Panc1 (cell line): ENCODE measurements at regions not wholly inside any gene's neighbourhood (a gene's known extent, or its start where the extent isn't known, plus 50 kb on each side); places are given as distances from the start of the nearest gene placed in this dataset.
"Not testable (repeated sequence)": the region's sequence is repeated elsewhere in the genome, so short reads cannot be mapped to it uniquely, and the experiment has no call there.

Experiments used
- POLR2AphosphoS5 ChIP-seq: IDR thresholded peaks from 2 replicates; pipeline ENCODE4 v1.6.1; 2012; ENCODE audit warnings: mild to moderate bottlenecking, low read depth, low read length, moderate library complexity
- TF ChIP-seq, protein P1 (sequence below): fragments of 450-650 bp; IDR thresholded peaks from 2 replicates; pipeline ENCODE4 v1.5.1; 2017; ENCODE audit warnings: mild to moderate bottlenecking

DNA sequence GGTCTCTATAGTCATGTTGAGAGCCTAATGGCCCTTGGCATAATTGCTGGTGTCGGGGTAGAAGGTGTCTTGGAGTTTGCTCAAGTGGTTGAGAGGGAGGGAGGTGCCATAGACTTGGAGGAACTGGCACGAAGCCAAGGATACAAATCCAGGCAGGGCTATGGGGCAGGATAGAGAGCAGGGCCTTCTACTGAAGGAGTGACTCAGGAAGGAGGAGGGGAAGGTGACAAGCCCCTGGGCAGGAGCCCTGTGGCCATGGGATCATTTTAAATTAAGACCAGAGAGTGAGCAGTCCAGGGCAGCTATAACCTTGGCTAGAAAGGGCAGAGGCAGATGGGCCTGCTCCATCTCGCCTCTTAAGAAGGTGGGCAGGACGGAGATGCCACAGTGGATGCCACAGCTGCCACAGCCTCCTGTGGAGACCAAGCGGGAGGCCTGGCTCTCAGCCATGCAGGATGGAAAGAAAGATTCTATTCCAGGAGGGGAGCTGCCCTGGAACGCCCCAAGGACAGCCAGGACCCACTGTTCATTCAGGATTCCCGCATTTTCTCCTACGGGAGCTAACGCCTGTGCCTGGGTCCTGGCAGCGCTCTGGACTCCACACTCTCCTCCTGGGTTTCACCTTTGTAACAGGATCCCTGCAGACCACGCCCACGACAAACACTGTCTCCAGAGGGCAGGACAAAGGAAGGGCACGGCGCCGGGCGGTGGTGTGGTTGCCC lies 189.6 kb downstream of the KLRB1 start:
- TF ChIP-seq, protein P1, sequence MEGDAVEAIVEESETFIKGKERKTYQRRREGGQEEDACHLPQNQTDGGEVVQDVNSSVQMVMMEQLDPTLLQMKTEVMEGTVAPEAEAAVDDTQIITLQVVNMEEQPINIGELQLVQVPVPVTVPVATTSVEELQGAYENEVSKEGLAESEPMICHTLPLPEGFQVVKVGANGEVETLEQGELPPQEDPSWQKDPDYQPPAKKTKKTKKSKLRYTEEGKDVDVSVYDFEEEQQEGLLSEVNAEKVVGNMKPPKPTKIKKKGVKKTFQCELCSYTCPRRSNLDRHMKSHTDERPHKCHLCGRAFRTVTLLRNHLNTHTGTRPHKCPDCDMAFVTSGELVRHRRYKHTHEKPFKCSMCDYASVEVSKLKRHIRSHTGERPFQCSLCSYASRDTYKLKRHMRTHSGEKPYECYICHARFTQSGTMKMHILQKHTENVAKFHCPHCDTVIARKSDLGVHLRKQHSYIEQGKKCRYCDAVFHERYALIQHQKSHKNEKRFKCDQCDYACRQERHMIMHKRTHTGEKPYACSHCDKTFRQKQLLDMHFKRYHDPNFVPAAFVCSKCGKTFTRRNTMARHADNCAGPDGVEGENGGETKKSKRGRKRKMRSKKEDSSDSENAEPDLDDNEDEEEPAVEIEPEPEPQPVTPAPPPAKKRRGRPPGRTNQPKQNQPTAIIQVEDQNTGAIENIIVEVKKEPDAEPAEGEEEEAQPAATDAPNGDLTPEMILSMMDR = not testable (repeated sequence)
- not testable (repeated sequence) for TF ChIP-seq POLR2AphosphoS5
